Nephron progenitor cell (in vitro differentiated cells): ENCODE measurements at regions not wholly inside any gene's neighbourhood (a gene's known extent, or its start where the extent isn't known, plus 50 kb on each side); places are given as distances from the start of the nearest gene placed in this dataset.

Experiments used
- DNase-seq: peaks from one replicate; pipeline ENCODE4 v3.0.0; 2021
- H3K27ac Mint-ChIP-seq: 2 replicates; pipeline ENCODE4 v1.8.0; 2021; ENCODE audit warnings: mild to moderate bottlenecking, moderate library complexity, mixed read lengths
- H3K27me3 Mint-ChIP-seq: 2 replicates; pipeline ENCODE4 v1.8.0; 2021; ENCODE audit warnings: mild to moderate bottlenecking, low read depth, mixed read lengths; ENCODE audit not compliant: poor library complexity
- H3K36me3 Mint-ChIP-seq: 2 replicates; pipeline ENCODE4 v1.8.0; 2021; ENCODE audit warnings: low read depth, mixed read lengths
- H3K4me1 Mint-ChIP-seq: 2 replicates; pipeline ENCODE4 v1.8.0; 2021; ENCODE audit warnings: mixed read lengths
- H3K4me3 Mint-ChIP-seq: 2 replicates; pipeline ENCODE4 v1.8.0; 2021; ENCODE audit warnings: mild to moderate bottlenecking, moderate library complexity, mixed read lengths
- H3K9me3 Mint-ChIP-seq: 2 replicates; pipeline ENCODE4 v1.8.0; 2021; ENCODE audit warnings: mild to moderate bottlenecking, moderate library complexity, mixed read lengths
- CTCF ChIP-seq: fragments of 200-600 bp; sonication (generic); IDR thresholded peaks from 2 replicates; pipeline ENCODE4 v1.5.0; 2021; ENCODE audit warnings: antibody characterized with exemption

- Mint-ChIP-seq H3K4me3 (no peak overlapping the region), H3K4me1 (peaks cover 6% of the 10 kb centered on the region), H3K27ac (no peak overlapping the region), H3K27me3 (no peaks in the 10 kb centered on the region), H3K36me3 (no peaks in the 10 kb centered on the region), H3K9me3 (no peaks in the 10 kb centered on the region)
- no peak for DNase-seq
- no peak for TF ChIP-seq CTCF
Measured at GRCh38 chr2:12325806-12326205, 390.9 kb upstream of the TRIB2 start.

- Mint-ChIP-seq H3K4me1 (no peaks in the 10 kb centered on the region), H3K9me3 (peaks cover 4% of the 10 kb centered on the region), H3K4me3 (no peak overlapping the region), H3K36me3 (no peaks in the 10 kb centered on the region), H3K27ac (peak overlapping the region; percentile 4), H3K27me3 (no peaks in the 10 kb centered on the region)
- DNase-seq: no peak
- TF ChIP-seq CTCF: peak; percentile 8
Measured at GRCh38 chr2:12326449-12327190, 390.1 kb upstream of the TRIB2 start.

- H3K4me1 Mint-ChIP-seq: no peaks in the 10 kb centered on the region
- DNase-seq: no peak
- H3K36me3 Mint-ChIP-seq: no peaks in the 10 kb centered on the region
- H3K27ac Mint-ChIP-seq: no peak overlapping the region
- peaks cover 4% of the 10 kb centered on the region for H3K9me3 Mint-ChIP-seq
- H3K27me3 Mint-ChIP-seq: no peaks in the 10 kb centered on the region
- TF ChIP-seq CTCF: no peak
- H3K4me3 Mint-ChIP-seq: no peak overlapping the region
Measured at GRCh38 chr2:12330916-12331315, 385.8 kb upstream of the TRIB2 start.

- no peaks in the 10 kb centered on the region for H3K4me1 Mint-ChIP-seq
- no peaks in the 10 kb centered on the region for H3K27me3 Mint-ChIP-seq
- TF ChIP-seq CTCF: no peak
- no peak overlapping the region for H3K4me3 Mint-ChIP-seq
- H3K27ac Mint-ChIP-seq: no peak overlapping the region
- DNase-seq: no peak
- H3K36me3 Mint-ChIP-seq: no peaks in the 10 kb centered on the region
- peaks cover 4% of the 10 kb centered on the region for H3K9me3 Mint-ChIP-seq
Measured at GRCh38 chr2:12331698-12332097, 385.0 kb upstream of the TRIB2 start.

- H3K36me3 Mint-ChIP-seq: no peaks in the 10 kb centered on the region
- no peak overlapping the region for H3K4me3 Mint-ChIP-seq
- peaks cover 4% of the 10 kb centered on the region for H3K9me3 Mint-ChIP-seq
- H3K27me3 Mint-ChIP-seq: peaks cover 1% of the 10 kb centered on the region
- TF ChIP-seq CTCF: no peak
- DNase-seq: no peak
- H3K27ac Mint-ChIP-seq: no peak overlapping the region
- no peaks in the 10 kb centered on the region for H3K4me1 Mint-ChIP-seq
Measured at GRCh38 chr2:12333293-12333692, 383.4 kb upstream of the TRIB2 start.

GRCh38 chr2:12334412-12334966, 382.2 kb upstream of the TRIB2 start:
- Mint-ChIP-seq H3K4me3 (no peak overlapping the region), H3K27ac (no peak overlapping the region), H3K27me3 (peaks cover 6% of the 10 kb centered on the region)

More at GRCh38 chr2:12334412-12334966, 382.2 kb upstream of the TRIB2 start:
- TF ChIP-seq CTCF: no peak
- Mint-ChIP-seq H3K9me3 (peaks cover 4% of the 10 kb centered on the region), H3K36me3 (no peaks in the 10 kb centered on the region), H3K4me1 (no peaks in the 10 kb centered on the region)
- DNase-seq: no peak
